ENCODE measurements at regions not wholly inside any gene's neighbourhood (a gene's known extent, or its start where the extent isn't known, plus 50 kb on each side); places are given as distances from the start of the nearest gene placed in this dataset.

- Histone ChIP-seq H2AFZ (ENCODE audit: low read length) (no peak overlapping the region), H3K4me1 (replicated peaks in 1 of 4; ENCODE audit: control insufficient read depth in 3 of 4, insufficient read depth in 4 of 4, low read length in 3 of 4) (no peaks in the 10 kb centered on the region), H3K4ac (replicated peaks; ENCODE audit: insufficient read length, low read depth, low read length) (no peak overlapping the region), H3K79me2 (ENCODE audit: control insufficient read depth in 1 of 2, insufficient read depth in 2 of 2, low read length in 2 of 2) (no peaks in the 10 kb centered on the region), H3K14ac (ENCODE audit: insufficient read length) (no peak overlapping the region), H2BK5ac (ENCODE audit: low read depth, low read length) (no peak overlapping the region), H4K5ac (ENCODE audit: insufficient read length, low read depth, low read length) (no peak overlapping the region), H4K20me1 (replicated peaks in 1 of 2; ENCODE audit: control insufficient read depth in 1 of 2, insufficient read depth in 2 of 2, low read length in 2 of 2) (no peaks in the 10 kb centered on the region), H2BK12ac (ENCODE audit: low read depth, low read length) (no peak overlapping the region), H4K91ac (replicated peaks; ENCODE audit: insufficient read length, low read length) (no peak overlapping the region), H2BK120ac (replicated peaks; ENCODE audit: low read depth, low read length) (no peak overlapping the region), H3K27me3 (replicated peaks in 1 of 4; ENCODE audit: control insufficient read depth in 3 of 4, extremely low read depth in 1 of 4, insufficient read depth in 3 of 4, low read length in 3 of 4) (no peaks in the 10 kb centered on the region), H3K23me2 (ENCODE audit: low read depth, low read length) (no peaks in the 10 kb centered on the region), H4K8ac (ENCODE audit: extremely low read depth, insufficient read depth, low read length) (no peak overlapping the region), H3K4me2 (ENCODE audit: insufficient read depth in 1 of 2, low read depth in 2 of 2, low read length in 2 of 2) (no peak overlapping the region), H2BK15ac (ENCODE audit: low read length) (no peak overlapping the region), H2BK20ac (ENCODE audit: low read length) (no peak overlapping the region), H3K18ac (ENCODE audit: extremely low read depth, low read length) (no peak overlapping the region), H3K23ac (ENCODE audit: insufficient read length) (no peak overlapping the region), H3K4me3 (ENCODE audit: extremely low read depth in 1 of 4, insufficient read depth in 2 of 4, low read depth in 3 of 4, low read length in 4 of 4) (no peak overlapping the region), H3K56ac (replicated peaks; ENCODE audit: insufficient read length, low read depth, low read length) (no peak overlapping the region), H3K27ac (ENCODE audit: low read depth, low read length) (no peak overlapping the region), H3K79me1 (ENCODE audit: low read depth, low read length) (no peaks in the 10 kb centered on the region), H2AK5ac (ENCODE audit: low read depth, low read length) (no peak overlapping the region), H3K36me3 (ENCODE audit: control insufficient read depth in 2 of 4, insufficient read depth in 4 of 4, low read length in 3 of 4) (no peaks in the 10 kb centered on the region), H3K9me3 (ENCODE audit: insufficient read depth in 2 of 2, low read depth in 1 of 2, low read length in 1 of 2) (no peaks in the 10 kb centered on the region), H3K9ac (replicated peaks in 1 of 4; ENCODE audit: extremely low read depth in 1 of 4, low read depth in 3 of 4, low read length in 3 of 4) (no peak overlapping the region)
- TF ChIP-seq GTF2F1 (IDR thresholded peaks at IDR 0.05; ENCODE audit: borderline replicate concordance, low read depth, low read length) = no peak
- no peak for TF ChIP-seq BACH1 (IDR thresholded peaks at IDR 0.05; ENCODE audit: low read length)
- TF ChIP-seq MAFK (IDR thresholded peaks at IDR 0.05; ENCODE audit: low read depth, low read length) = no peak
- no peak for TF ChIP-seq SP1 (IDR thresholded peaks at IDR 0.05; ENCODE audit: low read depth, low read length)
- FAIRE-seq (no peak), DNase-seq (ENCODE audit: low read depth in 1 of 2, low spot score in 2 of 2) (no peak)
- ChIA-PET POLR2A (ENCODE audit: partially characterized antibody) (no interaction called here), CTCF (ENCODE audit: partially characterized antibody) (no interaction called here)
- WGBS, 2 experiments (ENCODE audit: extremely low coverage in 1 of 2, insufficient coverage in 1 of 2, insufficient read length in 1 of 2, insufficient replicate concordance in 2 of 2, low coverage in 1 of 2, low lambda C conversion rate in 2 of 2, missing lambda C conversion rate in 1 of 2) = 92% methylated on average over 1 of the region's 1 CpG; no CpG with 5 or more reads in 1 of the 2 experiments
Measured at GRCh38 chr1:219483530-219483929, 129.4 kb downstream of the ZC3H11B start.
